ENCODE measurements at regions not wholly inside any gene's neighbourhood (a gene's known extent, or its start where the extent isn't known, plus 50 kb on each side); places are given as distances from the start of the nearest gene placed in this dataset.

- no peak overlapping the region for H3K4me3 ChIP-seq (replicated peaks; ENCODE audit: low read depth, low read length)
- peak; percentile 12 for TF ChIP-seq CTCF (IDR thresholded peaks at IDR 0.05; ENCODE audit: low read length, missing control alignments)
- DNase-seq (ENCODE audit: low read depth): no peak
Observed at GRCh38 chr15:100765467-100766241, 114.0 kb upstream of the ALDH1A3 start.

DNA sequence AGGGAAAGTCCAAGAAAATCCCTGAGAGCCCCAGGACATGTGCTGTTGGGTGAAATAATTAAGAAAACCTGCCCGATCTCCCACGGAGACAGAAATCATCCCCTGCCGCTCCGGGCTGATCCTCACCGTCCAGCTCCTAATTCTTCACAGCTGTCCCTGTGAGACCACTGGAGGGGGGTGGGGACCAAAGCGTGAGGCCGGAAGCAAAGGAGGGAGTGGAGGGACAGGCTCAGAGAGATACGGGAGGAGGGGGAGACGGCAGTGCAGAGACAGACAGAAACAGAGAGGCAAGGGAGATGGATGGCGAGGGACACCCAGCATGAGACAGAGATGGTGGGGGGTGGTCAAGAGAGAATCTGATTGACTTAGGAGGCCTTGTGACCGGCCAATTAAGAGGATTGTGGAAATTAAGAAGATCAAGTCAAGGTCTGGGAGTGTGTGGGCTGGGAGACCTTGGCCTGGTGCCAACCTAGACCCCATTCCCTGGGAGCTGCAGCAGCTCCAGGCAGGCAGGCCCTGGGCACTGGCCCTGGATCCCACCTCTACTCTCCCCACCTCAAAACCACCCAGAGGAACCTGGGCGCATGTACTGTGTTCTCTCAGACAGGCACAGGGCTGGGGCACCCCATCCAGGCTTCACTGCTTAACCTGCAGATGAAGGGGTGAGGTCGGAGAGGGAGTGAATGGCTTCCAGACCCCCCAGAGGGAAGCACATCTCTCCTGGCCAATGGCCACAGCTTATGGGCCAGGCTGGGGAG is 113.2 kb upstream of the ALDH1A3 start:
- no peak for TF ChIP-seq CTCF (IDR thresholded peaks at IDR 0.05; ENCODE audit: low read length, missing control alignments)
- DNase-seq (ENCODE audit: low read depth): no peak
- no peak overlapping the region for H3K4me3 ChIP-seq (replicated peaks; ENCODE audit: low read depth, low read length)

- no peak overlapping the region for H3K4me3 ChIP-seq (replicated peaks; ENCODE audit: low read depth, low read length)
- DNase-seq (ENCODE audit: low read depth): no peak
- no peak for TF ChIP-seq CTCF (IDR thresholded peaks at IDR 0.05; ENCODE audit: low read length, missing control alignments)
Observed at GRCh38 chr15:100767001-100767825, 112.4 kb upstream of the ALDH1A3 start.

DNA sequence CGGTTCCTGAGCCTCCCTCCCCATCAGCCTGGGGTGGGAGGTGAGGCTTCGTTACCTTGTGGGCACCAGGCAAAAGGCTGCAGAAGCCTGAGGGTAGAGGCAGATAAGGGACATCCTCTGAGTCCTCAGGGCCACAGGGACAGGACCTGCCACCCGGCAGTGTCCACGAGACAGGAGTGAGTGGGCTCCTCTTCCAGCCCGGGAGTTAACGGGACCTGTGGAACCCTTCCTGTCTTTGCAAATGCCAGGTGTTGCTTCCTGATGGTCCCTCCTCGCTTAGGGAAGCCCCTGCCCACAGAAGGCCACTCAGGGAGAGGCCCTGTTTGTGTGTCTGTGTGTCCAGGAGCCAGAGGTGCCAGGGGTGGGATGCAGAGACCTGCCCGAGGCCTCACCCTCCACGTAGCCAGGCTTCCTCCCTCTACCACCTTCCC is 111.1 kb upstream of the ALDH1A3 start:
- no peak for TF ChIP-seq CTCF (IDR thresholded peaks at IDR 0.05; ENCODE audit: low read length, missing control alignments)
- no peak for DNase-seq (ENCODE audit: low read depth)
- no peak overlapping the region for H3K4me3 ChIP-seq (replicated peaks; ENCODE audit: low read depth, low read length)

DNA sequence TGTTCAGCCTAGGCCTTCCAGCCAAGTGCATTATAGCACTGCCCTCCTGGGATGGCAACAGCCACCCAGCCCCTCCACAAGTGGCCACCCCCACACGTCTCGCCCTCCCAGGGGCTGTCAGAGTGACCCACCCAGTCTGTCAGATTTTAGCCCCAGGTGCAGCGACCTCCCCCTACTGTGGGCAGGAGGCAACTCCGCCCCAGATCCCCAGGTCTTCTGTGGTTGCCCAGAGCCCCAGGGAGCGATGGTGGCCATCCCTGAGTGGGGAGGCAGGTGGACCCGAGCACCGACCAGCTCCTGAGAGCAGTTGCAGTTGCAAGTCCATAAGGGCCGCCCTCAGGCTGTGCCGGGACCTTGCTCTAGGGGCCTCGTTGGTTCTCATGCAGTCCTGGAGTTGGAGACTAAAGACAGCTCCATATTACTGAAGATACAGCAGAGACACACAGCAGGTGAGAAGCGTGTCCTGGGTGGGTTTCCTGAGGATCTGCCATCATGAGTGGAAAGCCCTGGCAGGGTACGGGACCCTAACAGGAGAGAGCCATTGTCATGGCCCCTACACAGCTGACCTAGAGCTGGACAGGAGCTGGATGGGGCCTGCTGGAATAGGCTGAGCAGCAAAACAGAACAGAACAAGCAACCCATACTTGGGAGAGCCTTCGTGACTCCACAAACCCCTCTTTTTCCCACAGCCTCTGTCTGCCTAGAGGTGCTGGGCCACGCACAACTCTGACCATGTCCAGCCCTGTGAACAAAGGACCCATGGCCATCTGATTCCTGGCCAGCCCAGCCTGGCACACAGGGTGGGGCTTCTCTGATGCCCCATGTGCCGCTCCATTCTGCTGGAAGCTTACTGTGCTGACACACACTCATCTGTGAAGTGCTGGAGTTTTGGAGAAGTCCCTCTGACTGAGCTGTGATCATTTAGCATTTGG is 110.3 kb upstream of the ALDH1A3 start:
- no peak for TF ChIP-seq CTCF (IDR thresholded peaks at IDR 0.05; ENCODE audit: low read length, missing control alignments)
- H3K4me3 ChIP-seq (replicated peaks; ENCODE audit: low read depth, low read length): no peak overlapping the region
- DNase-seq (ENCODE audit: low read depth): no peak

- no peak overlapping the region for H3K4me3 ChIP-seq (replicated peaks; ENCODE audit: low read depth, low read length)
- DNase-seq (ENCODE audit: low read depth): no peak
- no peak for TF ChIP-seq CTCF (IDR thresholded peaks at IDR 0.05; ENCODE audit: low read length, missing control alignments)
Observed at GRCh38 chr15:100769975-100770340, 109.7 kb upstream of the ALDH1A3 start.

Measured in fibroblast of pulmonary artery (primary cell).